NCI-H2107 treated with DMSO at 0.1 percent for 48 hours (cell line): ENCODE measurements at regions not wholly inside any gene's neighbourhood (a gene's known extent, or its start where the extent isn't known, plus 50 kb on each side); places are given as distances from the start of the nearest gene placed in this dataset.

Experiments
- DNase-seq: peaks from one replicate; lab custom pipeline; 2025; ENCODE audit not compliant: unreplicated experiment; lab: John Stamatoyannopoulos, UW

DNA sequence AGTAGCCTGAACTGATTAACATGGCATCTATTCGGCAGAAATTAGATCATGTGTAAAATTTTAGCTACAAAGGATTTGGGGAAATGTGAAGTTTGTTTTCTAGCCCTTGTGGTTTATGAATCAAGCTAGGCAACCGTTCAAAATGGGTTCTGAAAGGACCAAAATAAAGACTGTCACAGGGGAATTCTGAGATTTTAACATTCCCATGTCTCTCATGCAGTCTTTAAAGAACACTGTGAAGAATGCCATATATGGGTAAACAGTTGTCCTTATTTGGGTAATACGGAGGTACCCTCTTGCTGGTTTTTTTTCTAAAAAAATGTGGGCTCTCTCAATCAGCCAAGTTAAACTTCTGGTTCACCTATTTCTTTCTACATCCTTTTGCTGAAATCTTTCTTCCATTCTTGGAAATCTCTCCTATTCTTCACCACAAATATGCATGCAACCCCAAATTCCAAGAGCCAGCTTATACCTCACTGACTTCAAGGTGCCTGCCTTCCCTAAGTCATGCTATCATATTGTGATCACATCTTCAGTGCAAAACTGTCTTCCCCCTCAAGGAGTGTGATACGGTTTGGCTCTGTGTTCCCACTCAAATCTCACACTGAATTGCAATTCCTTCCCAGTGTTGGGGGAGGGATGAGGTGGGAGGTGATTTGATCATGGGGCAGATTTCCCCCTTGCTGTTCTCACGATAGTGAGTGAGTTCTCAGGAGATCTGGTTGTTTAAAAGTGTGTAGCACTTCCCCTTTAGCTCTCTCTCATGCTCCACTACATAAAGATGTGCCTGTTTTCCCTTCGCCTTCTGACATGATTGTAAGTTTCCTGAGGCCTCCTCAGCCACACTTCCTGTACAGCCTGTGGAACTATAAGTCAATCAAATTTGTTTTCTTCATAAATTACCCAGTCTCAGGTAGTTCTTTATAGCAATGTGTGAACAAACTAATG is 308.7 kb downstream of the TTLL7 start:
- no peak for DNase-seq

DNA sequence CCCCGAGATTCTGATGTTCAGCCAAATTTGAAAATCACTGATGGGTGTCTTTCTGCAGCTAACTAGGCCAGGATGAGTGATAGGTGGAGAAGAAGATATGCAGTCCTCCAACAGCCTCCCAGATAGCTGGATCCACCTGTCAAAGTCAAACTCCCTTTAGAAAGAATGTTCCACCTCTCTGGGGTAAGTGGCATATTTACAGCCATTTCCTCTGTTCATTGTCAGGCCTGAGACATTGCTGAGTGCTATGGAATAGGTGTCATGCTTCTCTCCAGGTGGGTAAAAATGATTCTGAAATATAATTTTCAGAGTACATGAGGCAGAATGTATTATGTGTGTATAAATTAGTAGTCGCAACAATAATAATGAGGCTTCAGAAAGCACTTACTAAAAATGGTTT is 316.8 kb downstream of the TTLL7 start:
- no peak for DNase-seq

- DNase-seq, result no peak
Measured at GRCh38 chr1:83676106-83676505, 322.8 kb downstream of the TTLL7 start.

DNA sequence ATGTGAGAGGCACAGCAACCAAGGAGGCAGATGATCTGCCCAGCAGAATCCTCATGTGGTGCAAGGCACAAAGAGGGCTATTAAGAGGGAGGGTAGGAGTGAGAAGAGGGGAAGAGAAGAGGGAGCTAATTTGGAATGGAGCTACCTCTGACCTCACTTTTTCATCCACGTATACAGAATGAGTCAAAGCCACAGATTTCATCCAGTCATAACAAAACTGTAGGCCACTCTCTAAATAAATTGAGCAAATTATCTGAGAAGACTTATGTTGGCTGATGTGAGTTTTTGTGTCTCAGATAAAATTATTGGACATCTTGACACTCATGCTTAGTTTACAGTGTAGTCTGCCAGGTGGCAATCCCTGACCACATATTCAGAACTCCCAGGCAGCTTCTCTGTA is 325.6 kb downstream of the TTLL7 start:
- no peak for DNase-seq

- no peak for DNase-seq
Measured at GRCh38 chr1:83671586-83671985, 327.3 kb downstream of the TTLL7 start.

DNA sequence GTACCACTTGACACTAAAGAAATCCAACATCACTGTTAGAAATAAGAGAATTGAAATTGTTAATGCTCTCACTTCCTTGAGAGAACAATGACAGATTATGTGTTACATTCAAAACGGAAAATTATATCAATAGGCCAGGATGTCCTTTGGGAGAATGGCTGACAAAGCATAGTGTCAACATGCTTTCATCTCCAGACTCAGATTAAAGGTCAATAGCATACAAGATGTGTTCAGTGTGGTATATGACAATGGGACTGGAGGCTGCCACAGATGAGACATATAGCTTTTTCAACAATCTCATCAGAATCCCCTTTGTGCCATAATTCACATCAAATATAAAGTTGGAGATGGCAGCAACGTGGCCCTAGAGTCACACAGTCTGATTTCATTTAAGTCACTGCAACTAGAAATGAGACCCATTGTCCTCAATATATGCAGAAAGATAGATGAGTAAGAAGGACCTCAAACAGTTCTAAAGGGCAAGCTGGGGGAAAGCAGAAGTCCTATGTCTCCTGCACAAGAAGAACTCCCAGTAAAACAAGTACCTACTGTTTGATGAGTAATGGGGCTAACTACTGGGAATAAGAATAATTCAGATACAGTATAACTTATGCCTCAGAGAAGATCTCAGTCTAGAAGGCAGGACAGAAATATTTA is 327.9 kb downstream of the TTLL7 start:
- DNase-seq, result no peak

- DNase-seq, result no peak
Measured at GRCh38 chr1:83641796-83642443, 357.0 kb downstream of the TTLL7 start.

GRCh38 chr1:83641206-83641658 is 357.7 kb downstream of the TTLL7 start:
- no peak for DNase-seq

GRCh38 chr1:83639785-83640184 is 359.1 kb downstream of the TTLL7 start:
- DNase-seq, result no peak

DNA sequence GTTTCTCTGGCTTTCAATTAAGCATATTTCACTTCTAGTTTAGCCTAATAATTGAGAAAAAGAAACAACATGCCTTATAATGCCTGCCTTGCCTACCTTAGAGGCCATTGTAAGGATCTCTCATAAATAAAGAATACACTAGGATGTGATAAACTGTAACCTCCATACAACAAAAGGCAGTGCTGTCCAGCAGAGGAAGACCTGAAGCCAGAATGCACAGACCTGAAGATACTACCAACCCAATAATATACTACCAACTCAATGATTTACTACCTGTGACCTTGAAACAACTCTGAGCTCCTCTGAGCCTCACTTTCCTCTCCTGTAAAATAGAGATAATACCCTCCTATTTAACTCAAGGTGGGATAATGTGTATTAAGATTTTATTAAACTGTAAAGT is 361.3 kb downstream of the TTLL7 start:
- DNase-seq, result no peak

GRCh38 chr1:83637009-83637408 is 361.9 kb downstream of the TTLL7 start:
- no peak for DNase-seq

GRCh38 chr1:83632906-83633305 is 366.0 kb downstream of the TTLL7 start:
- no peak for DNase-seq

DNA sequence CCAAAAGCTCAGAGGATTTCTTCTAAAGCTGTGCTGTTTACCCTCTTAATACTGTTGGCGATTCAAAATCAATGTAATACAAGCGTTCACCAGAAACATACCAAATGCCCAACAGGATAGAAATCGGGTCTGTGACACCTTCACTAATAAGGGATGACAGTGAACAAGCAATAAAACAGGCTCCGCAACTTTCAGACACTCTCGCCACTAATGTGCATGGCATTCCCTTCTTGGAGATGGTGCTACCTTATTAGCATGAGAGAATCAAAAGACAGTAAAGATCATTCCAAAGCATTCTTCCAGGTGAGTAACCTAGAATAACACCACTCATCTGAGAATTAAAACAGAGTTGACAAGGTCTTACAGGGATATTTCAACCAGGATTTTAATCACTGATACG is 367.1 kb downstream of the TTLL7 start:
- DNase-seq, result no peak

- no peak for DNase-seq
Measured at GRCh38 chr1:83627045-83627444, 371.9 kb downstream of the TTLL7 start.

- DNase-seq, result peak; percentile 43
Measured at GRCh38 chr1:83626603-83627002, 372.3 kb downstream of the TTLL7 start.

- DNase-seq, result no peak
Measured at GRCh38 chr1:83625646-83626045, 373.3 kb downstream of the TTLL7 start.

DNA sequence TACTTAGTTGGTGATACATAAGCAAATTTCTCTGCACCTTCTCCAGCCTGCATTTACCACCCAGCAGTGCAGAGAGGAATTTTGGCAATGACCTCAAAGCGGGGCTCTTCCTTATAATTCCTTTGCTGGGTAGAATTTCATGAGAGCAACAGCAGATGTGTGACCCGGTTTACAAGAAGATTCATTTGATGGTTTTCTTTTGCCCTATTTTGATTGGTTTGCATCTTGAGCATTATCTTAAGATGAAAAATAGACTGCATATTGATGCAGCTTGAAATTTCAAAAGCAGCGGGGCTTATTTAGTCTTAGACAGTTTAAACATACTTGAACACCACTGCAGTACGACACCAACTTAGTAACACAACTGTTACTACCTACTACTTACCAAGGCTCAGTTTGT is 378.9 kb downstream of the TTLL7 start:
- no peak for DNase-seq

GRCh38 chr1:83619170-83619896 is 379.6 kb downstream of the TTLL7 start:
- DNase-seq, result no peak

- DNase-seq, result no peak
Measured at GRCh38 chr1:83617883-83618282, 381.0 kb downstream of the TTLL7 start.

DNA sequence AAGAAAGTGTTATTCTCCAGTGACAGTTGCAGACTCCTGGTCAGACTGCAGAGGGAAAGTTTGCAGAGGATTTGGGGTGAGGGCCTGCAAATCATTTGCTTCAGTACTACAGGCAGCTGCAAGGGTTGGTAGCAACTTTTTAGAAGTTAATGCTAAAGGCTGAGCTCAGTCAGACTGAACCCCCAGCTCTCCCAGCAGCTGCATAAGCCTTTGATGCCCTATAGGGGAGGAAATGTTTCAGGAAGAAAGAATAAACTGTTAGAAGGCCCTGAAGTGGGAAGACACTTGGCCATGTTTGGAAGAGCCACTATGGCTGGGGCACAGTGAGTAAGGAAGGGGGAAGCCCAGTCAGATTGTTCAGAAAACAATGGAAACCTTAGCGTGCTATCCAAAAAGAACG is 383.6 kb downstream of the TTLL7 start:
- no peak for DNase-seq

GRCh38 chr1:83606416-83606955 is 392.4 kb downstream of the TTLL7 start:
- DNase-seq, result no peak
